ENCODE measurements at regions not wholly inside any gene's neighbourhood (a gene's known extent, or its start where the extent isn't known, plus 50 kb on each side); places are given as distances from the start of the nearest gene placed in this dataset.

GRCh38 chr1:168484083-168484482, 59.7 kb downstream of the XCL2 start:
- TF ChIP-seq, protein P1, sequence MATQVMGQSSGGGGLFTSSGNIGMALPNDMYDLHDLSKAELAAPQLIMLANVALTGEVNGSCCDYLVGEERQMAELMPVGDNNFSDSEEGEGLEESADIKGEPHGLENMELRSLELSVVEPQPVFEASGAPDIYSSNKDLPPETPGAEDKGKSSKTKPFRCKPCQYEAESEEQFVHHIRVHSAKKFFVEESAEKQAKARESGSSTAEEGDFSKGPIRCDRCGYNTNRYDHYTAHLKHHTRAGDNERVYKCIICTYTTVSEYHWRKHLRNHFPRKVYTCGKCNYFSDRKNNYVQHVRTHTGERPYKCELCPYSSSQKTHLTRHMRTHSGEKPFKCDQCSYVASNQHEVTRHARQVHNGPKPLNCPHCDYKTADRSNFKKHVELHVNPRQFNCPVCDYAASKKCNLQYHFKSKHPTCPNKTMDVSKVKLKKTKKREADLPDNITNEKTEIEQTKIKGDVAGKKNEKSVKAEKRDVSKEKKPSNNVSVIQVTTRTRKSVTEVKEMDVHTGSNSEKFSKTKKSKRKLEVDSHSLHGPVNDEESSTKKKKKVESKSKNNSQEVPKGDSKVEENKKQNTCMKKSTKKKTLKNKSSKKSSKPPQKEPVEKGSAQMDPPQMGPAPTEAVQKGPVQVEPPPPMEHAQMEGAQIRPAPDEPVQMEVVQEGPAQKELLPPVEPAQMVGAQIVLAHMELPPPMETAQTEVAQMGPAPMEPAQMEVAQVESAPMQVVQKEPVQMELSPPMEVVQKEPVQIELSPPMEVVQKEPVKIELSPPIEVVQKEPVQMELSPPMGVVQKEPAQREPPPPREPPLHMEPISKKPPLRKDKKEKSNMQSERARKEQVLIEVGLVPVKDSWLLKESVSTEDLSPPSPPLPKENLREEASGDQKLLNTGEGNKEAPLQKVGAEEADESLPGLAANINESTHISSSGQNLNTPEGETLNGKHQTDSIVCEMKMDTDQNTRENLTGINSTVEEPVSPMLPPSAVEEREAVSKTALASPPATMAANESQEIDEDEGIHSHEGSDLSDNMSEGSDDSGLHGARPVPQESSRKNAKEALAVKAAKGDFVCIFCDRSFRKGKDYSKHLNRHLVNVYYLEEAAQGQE (IDR thresholded peaks at IDR 0.05), result no peak
- TF ChIP-seq JUNB (IDR thresholded peaks at IDR 0.05) (no peak), TFCP2L1 (CRISPR knock-in tag; IDR thresholded peaks at IDR 0.05) (no peak)
- H3K4me2 ChIP-seq, result no peak overlapping the region
- no peak overlapping the region for H3K27ac ChIP-seq
- no peaks in the 10 kb centered on the region for H3K4me1 ChIP-seq
- H3K4me3 ChIP-seq, result no peak overlapping the region
- H3K9me3 ChIP-seq, result no peaks in the 10 kb centered on the region
- no peak for DNase-seq (ENCODE audit: low read depth in 1 of 2, low spot score in 1 of 2)
- ATAC-seq, result no peak
- ChIA-PET POLR2A (no interaction called here), CTCF (no interaction called here)
- FAIRE-seq, result no peak

- H3K9me3 ChIP-seq, result no peaks in the 10 kb centered on the region
- H3K27ac ChIP-seq, result no peak overlapping the region
- POLR2A ChIA-PET, result no interaction called here
- FAIRE-seq (no peak), DNase-seq (ENCODE audit: low read depth in 1 of 2, low spot score in 1 of 2) (no peak), ATAC-seq (no peak)
- TF ChIP-seq FOXS1 (CRISPR knock-in tag; IDR thresholded peaks at IDR 0.05) (no peak), ZSCAN20 (CRISPR knock-in tag; IDR thresholded peaks at IDR 0.05) (no peak), RARB (CRISPR knock-in tag; IDR thresholded peaks at IDR 0.05) (no peak), HEYL (CRISPR knock-in tag; IDR thresholded peaks at IDR 0.05) (no peak)
- CTCF ChIA-PET, result no interaction called here
- WGBS (ENCODE audit: missing lambda C conversion rate), result 27% methylated on average over 1 of the region's 1 CpG
- no peak overlapping the region for H3K4me3 ChIP-seq
- no peak overlapping the region for H3K4me2 ChIP-seq
- H3K4me1 ChIP-seq, result no peaks in the 10 kb centered on the region
These were observed 60.3 kb downstream of the XCL2 start for GRCh38 chr1:168483539-168483938.

- Histone ChIP-seq H3K4me2 (no peak overlapping the region), H3K4me1 (no peaks in the 10 kb centered on the region), H3K9me3 (no peaks in the 10 kb centered on the region), H3K27ac (no peak overlapping the region), H3K4me3 (no peak overlapping the region)
- FAIRE-seq, result no peak
- DNase-seq (ENCODE audit: low read depth in 1 of 2, low spot score in 1 of 2), result no peak
- TF ChIP-seq, protein P1 (IDR thresholded peaks at IDR 0.05), result no peak
- CTCF ChIA-PET, result interaction anchor here (1.2 kb wide), 1 partner anchor 21 kb away, joined by 3 read pairs; no protein-coding TSS in a partner anchor
- no peak for ATAC-seq
- POLR2A ChIA-PET, result no interaction called here
These were observed 61.7 kb downstream of the XCL2 start for GRCh38 chr1:168482106-168482505.

DNA sequence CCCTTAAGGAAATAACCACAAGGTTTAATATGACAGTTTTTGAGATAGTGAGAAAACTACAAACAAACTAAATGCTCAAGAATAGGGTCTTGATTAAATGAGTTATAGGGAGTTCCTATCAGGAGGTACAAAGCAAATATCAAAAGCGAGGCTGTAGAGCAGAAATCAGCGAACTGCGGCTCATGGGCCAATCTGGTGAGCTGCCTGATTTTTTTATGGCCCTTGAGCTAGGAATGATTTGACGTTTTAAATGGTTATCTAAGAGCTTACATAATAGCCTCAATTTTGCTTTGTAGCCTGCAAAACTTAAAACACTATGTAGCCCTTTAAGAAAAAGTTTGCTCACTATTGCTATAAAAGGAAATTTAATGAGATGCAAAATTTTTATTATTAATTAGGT, 62.2 kb downstream of the XCL2 start:
- Histone ChIP-seq H3K27ac (no peak overlapping the region), H3K4me1 (no peaks in the 10 kb centered on the region), H3K4me3 (no peak overlapping the region), H3K4me2 (no peak overlapping the region), H3K9me3 (no peaks in the 10 kb centered on the region)
- 80% methylated on average over 4 of the region's 4 CpGs for WGBS (ENCODE audit: missing lambda C conversion rate)
- DNase-seq (ENCODE audit: low read depth in 1 of 2, low spot score in 1 of 2) (no peak), FAIRE-seq (no peak), ATAC-seq (no peak)
- ChIA-PET CTCF (interaction anchor here (0.9 to 1.2 kb wide), 3 partner anchors 11 to 36 kb away, joined by 3 read pairs; no protein-coding TSS in a partner anchor), POLR2A (no interaction called here)
- TF ChIP-seq ZC3H11A (IDR thresholded peaks at IDR 0.05) (no peak), KDM5A (IDR thresholded peaks at IDR 0.05) (no peak), BHLHE40 (IDR thresholded peaks at IDR 0.05; ENCODE audit: low read depth, low read length) (no peak), FOSB (CRISPR knock-in tag; IDR thresholded peaks at IDR 0.05) (no peak), ZFP36 (IDR thresholded peaks at IDR 0.05; ENCODE audit: borderline replicate concordance, partially characterized antibody) (no peak), BCL3 (IDR thresholded peaks at IDR 0.05) (no peak), MAFK (IDR thresholded peaks at IDR 0.05; ENCODE audit: partially characterized antibody) (no peak), FOSL2 (IDR thresholded peaks at IDR 0.05) (no peak), FOSL2 (CRISPR knock-in tag; IDR thresholded peaks at IDR 0.05) (no peak), ZSCAN20 (CRISPR knock-in tag; IDR thresholded peaks at IDR 0.05) (no peak)
- TF ChIP-seq, protein P2, sequence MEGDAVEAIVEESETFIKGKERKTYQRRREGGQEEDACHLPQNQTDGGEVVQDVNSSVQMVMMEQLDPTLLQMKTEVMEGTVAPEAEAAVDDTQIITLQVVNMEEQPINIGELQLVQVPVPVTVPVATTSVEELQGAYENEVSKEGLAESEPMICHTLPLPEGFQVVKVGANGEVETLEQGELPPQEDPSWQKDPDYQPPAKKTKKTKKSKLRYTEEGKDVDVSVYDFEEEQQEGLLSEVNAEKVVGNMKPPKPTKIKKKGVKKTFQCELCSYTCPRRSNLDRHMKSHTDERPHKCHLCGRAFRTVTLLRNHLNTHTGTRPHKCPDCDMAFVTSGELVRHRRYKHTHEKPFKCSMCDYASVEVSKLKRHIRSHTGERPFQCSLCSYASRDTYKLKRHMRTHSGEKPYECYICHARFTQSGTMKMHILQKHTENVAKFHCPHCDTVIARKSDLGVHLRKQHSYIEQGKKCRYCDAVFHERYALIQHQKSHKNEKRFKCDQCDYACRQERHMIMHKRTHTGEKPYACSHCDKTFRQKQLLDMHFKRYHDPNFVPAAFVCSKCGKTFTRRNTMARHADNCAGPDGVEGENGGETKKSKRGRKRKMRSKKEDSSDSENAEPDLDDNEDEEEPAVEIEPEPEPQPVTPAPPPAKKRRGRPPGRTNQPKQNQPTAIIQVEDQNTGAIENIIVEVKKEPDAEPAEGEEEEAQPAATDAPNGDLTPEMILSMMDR (IDR thresholded peaks at IDR 0.05), result no peak
- TF ChIP-seq, protein P1 (IDR thresholded peaks at IDR 0.05), result no peak
